ENCODE measurements at regions not wholly inside any gene's neighbourhood (a gene's known extent, or its start where the extent isn't known, plus 50 kb on each side); places are given as distances from the start of the nearest gene placed in this dataset.

DNA sequence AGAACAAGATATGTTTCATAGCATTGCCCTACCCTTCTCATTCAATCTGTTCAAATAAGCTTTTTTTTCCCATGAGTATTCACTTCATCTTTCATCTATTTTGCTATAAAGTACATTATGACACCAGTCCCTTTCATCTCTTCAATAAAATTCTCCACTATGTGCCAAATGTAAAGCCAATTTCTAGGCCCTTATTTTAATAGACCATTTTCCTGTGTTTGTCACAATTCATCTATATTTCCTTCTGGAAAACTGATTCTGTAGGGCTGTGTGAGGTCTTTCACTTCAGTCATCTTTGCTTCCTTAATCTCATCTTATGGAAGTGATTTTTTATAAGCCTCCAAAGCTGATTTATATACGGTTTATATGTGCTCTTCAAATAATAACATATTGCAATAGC, 992.4 kb upstream of the EYS start:
- TF ChIP-seq, protein P1, sequence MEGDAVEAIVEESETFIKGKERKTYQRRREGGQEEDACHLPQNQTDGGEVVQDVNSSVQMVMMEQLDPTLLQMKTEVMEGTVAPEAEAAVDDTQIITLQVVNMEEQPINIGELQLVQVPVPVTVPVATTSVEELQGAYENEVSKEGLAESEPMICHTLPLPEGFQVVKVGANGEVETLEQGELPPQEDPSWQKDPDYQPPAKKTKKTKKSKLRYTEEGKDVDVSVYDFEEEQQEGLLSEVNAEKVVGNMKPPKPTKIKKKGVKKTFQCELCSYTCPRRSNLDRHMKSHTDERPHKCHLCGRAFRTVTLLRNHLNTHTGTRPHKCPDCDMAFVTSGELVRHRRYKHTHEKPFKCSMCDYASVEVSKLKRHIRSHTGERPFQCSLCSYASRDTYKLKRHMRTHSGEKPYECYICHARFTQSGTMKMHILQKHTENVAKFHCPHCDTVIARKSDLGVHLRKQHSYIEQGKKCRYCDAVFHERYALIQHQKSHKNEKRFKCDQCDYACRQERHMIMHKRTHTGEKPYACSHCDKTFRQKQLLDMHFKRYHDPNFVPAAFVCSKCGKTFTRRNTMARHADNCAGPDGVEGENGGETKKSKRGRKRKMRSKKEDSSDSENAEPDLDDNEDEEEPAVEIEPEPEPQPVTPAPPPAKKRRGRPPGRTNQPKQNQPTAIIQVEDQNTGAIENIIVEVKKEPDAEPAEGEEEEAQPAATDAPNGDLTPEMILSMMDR (IDR thresholded peaks at IDR 0.05) = no peak
- TF ChIP-seq POLR2A (IDR thresholded peaks at IDR 0.05) = no peak

Data from vagina (tissue), 2 donors.